ENCODE measurements at regions not wholly inside any gene's neighbourhood (a gene's known extent, or its start where the extent isn't known, plus 50 kb on each side); places are given as distances from the start of the nearest gene placed in this dataset.

DNA sequence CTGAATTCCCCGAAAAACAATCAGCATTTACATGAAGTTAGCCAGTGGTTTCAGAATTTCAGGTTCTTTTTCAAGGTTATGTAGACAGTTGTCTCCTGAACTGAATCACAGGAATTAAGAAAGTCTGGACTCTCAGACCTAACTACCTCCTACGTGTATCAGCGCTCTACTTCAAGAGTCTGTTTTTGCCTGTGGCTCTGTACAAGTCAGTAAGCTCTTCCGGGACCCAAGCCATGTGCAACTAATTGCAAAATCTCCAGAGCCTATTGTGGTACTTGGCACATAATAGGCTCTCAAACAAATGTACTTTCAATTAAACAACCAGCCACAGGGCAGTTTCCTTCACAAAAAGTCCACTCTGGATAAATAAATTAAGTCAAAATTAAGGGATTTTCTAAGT is 414.2 kb downstream of the PDCD6IP start:
- DNase-seq (ENCODE audit: low spot score), result no peak
- in situ Hi-C loops (cut with MboI; ENCODE audit: low sequenced_read_pairs, unreplicated experiment), result no loop called here
- TF ChIP-seq, protein P1, sequence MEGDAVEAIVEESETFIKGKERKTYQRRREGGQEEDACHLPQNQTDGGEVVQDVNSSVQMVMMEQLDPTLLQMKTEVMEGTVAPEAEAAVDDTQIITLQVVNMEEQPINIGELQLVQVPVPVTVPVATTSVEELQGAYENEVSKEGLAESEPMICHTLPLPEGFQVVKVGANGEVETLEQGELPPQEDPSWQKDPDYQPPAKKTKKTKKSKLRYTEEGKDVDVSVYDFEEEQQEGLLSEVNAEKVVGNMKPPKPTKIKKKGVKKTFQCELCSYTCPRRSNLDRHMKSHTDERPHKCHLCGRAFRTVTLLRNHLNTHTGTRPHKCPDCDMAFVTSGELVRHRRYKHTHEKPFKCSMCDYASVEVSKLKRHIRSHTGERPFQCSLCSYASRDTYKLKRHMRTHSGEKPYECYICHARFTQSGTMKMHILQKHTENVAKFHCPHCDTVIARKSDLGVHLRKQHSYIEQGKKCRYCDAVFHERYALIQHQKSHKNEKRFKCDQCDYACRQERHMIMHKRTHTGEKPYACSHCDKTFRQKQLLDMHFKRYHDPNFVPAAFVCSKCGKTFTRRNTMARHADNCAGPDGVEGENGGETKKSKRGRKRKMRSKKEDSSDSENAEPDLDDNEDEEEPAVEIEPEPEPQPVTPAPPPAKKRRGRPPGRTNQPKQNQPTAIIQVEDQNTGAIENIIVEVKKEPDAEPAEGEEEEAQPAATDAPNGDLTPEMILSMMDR (IDR thresholded peaks at IDR 0.05; ENCODE audit: borderline replicate concordance, control extremely low read depth, extremely low read depth, insufficient read depth, missing control alignments), result no peak

DNA sequence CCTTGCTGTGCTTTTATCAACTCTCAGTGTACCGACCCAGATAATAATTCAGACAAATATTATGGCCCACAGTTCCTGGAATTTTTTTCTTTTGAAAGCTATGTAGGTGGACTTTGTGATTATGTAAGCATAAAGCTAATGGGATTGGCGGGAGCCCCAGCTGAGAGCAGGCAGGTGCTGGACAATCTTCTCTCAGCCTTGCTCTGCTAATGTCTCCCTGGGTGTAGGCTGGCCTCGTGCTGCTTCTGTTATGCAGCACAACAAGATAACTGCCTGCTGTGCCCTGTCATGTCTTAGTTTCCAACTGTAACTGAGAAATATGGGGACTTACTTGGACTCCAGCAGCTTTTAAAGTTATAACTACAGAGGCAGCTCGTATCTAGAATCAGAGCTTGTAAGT is 415.0 kb downstream of the PDCD6IP start:
- in situ Hi-C loops (cut with MboI; ENCODE audit: low sequenced_read_pairs, unreplicated experiment), result no loop called here
- TF ChIP-seq, protein P1 (IDR thresholded peaks at IDR 0.05; ENCODE audit: borderline replicate concordance, control extremely low read depth, extremely low read depth, insufficient read depth, missing control alignments), result no peak
- DNase-seq (ENCODE audit: low spot score), result no peak

DNA sequence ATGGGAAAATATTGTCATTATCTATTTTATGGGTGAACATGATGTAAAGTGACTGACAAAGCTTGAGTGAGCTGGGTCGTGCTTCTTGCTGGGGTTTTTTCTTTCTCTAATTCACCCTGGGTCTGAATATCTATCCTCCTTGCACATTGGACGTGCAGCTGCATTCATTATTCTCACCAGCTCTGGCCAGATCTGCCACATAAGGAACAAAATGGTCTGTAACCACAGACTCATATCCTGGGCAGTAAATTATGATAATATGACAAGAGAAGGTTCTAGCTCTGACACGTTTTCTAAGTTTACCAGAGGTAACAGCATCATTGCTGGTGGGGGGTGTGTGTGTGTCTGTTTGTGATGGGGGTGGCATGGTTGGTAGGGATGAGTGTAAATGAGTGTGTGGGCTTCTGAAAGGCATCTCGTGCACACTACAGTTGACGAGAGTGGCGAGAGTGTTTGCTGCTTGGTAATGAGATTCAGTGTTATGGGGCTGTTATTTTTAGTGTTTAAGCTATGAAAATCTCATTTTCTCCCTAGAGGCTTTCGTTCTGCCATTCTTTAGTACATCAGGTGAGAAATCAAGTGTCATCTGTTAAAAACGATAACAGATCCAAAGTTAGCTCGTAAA is 418.4 kb downstream of the PDCD6IP start:
- DNase-seq (ENCODE audit: low spot score), result no peak
- TF ChIP-seq, protein P1 (IDR thresholded peaks at IDR 0.05; ENCODE audit: borderline replicate concordance, control extremely low read depth, extremely low read depth, insufficient read depth, missing control alignments), result no peak
- in situ Hi-C loops (cut with MboI; ENCODE audit: low sequenced_read_pairs, unreplicated experiment), result no loop called here

DNA sequence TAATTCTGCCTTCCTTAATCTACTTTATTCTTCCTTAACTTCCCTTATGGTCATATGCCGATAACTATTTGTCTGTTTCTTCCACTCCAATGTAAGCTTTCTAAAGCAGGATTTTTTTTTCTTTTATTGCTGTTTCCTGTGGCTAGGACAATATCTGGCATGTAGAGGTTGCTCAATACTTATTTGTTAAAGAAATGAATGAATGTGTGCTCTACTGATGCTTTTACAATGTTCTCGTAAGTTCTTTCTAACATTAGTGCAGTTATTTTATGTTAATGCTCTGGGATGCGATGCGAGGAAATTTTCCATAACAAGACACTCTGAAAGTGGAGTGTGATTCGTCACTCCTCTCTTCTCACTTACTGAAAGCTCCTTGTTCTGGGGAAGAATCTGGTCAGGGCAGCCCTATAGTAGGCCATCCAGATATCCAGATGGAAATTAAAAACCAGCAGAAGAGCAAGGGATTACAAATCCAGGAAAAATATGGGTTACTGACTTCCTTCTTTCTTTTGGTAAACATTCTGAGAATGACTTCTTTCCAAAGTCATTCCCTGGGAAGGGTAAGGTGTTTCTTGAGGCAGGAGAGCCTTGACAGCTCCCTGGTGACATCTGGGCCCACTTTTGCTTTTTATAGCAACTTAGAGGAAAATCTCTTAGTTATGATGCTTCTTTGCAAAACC is 420.4 kb downstream of the PDCD6IP start:
- TF ChIP-seq, protein P1 (IDR thresholded peaks at IDR 0.05; ENCODE audit: borderline replicate concordance, control extremely low read depth, extremely low read depth, insufficient read depth, missing control alignments), result no peak
- no peak for DNase-seq (ENCODE audit: low spot score)
- in situ Hi-C loops (cut with MboI; ENCODE audit: low sequenced_read_pairs, unreplicated experiment), result no loop called here

DNA sequence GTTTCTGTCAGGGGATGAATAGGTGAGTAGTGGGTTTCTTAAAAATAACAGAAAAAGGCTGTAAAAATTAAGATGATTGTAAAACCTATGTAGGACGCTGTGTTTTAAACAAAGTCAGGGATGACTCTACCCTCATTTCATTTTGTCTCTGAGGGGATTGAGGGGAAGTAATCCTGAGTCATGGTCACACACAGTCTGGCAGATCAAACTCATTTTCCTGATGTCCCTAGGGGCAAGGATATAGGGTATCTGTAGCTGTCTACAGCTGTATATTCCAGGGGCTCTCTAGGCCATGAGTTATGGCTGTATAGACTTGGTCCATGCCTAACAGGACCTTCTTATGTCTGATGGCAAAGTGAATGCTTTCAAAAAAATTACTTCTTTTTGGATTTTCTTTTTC is 421.1 kb downstream of the PDCD6IP start:
- no peak for DNase-seq (ENCODE audit: low spot score)
- in situ Hi-C loops (cut with MboI; ENCODE audit: low sequenced_read_pairs, unreplicated experiment), result no loop called here
- TF ChIP-seq, protein P1 (IDR thresholded peaks at IDR 0.05; ENCODE audit: borderline replicate concordance, control extremely low read depth, extremely low read depth, insufficient read depth, missing control alignments), result no peak

DNA sequence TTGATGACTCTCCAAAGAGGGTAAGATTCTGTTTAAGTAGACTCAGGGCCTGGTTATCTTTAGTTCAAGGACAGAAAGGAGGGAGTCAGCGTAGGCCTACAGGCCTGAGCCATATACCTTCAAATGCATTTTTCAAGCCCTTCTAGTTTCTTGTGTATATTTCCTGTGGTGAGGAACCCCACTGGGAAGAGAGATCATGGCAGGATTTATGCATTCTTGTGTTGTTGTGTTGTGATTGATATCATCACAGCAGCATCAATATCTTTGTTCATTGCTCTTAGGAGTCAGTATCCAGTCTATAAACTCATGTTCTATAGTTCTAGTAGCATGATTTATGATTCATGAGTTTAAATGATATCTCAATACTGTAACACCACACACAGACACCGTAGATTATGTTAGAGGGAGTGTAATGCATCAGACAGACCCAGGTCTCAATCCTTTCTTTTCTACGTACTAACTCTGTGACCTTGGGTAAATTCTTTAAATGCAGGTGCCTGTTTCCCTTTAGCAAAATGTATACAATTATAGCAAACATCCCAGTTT is 427.5 kb downstream of the PDCD6IP start:
- in situ Hi-C loops (cut with MboI; ENCODE audit: low sequenced_read_pairs, unreplicated experiment), result no loop called here
- no peak for DNase-seq (ENCODE audit: low spot score)
- TF ChIP-seq, protein P1 (IDR thresholded peaks at IDR 0.05; ENCODE audit: borderline replicate concordance, control extremely low read depth, extremely low read depth, insufficient read depth, missing control alignments), result no peak
